ENCODE measurements at regions not wholly inside any gene's neighbourhood (a gene's known extent, or its start where the extent isn't known, plus 50 kb on each side); places are given as distances from the start of the nearest gene placed in this dataset.

DNA sequence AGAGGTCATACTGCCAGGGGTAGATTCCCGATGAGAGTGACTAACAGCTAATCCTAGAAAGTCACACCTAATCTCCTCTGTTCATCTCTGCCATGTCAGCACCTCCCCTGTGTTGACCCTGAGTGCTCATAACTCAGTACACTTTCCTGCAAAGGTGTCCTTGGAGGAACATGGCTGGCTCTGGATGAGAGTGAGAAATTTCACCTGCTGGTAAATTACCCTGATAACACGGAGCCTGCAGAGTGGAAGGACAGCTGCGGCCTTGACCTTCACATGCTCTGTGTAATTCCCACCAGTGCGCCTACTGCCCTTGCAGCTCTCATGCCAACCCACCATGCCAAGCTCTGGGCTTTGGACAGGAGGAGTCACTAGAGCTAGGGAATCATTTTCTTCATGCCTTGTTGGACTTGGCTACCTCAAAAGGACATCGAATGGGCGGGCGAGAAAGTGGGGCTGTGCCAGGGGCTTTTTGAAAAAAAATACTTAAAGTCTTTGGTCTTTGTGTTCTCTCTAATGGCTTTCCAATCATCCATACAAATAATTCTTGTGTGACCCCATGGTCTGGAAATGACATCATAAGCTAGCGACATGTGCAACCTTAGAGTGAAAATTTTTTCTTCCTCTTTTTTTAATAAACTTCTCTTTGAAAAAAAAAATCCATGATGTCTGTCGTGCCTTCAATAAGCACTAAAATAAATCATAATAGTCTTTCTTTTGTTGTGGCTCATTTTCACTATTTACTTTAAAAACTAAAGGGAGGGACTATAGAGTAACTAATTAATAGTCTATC, 319.9 kb downstream of the MYCN start:
- Histone ChIP-seq H3K36me3 (no peaks in the 10 kb centered on the region), H3K4me1 (peaks cover 19% of the 10 kb centered on the region), H3K4me3 (ENCODE audit: low read depth, low read length) (no peak overlapping the region), H3K9me3 (peaks cover 13% of the 10 kb centered on the region), H3K27me3 (no peaks in the 10 kb centered on the region)
- TF ChIP-seq, protein P1, sequence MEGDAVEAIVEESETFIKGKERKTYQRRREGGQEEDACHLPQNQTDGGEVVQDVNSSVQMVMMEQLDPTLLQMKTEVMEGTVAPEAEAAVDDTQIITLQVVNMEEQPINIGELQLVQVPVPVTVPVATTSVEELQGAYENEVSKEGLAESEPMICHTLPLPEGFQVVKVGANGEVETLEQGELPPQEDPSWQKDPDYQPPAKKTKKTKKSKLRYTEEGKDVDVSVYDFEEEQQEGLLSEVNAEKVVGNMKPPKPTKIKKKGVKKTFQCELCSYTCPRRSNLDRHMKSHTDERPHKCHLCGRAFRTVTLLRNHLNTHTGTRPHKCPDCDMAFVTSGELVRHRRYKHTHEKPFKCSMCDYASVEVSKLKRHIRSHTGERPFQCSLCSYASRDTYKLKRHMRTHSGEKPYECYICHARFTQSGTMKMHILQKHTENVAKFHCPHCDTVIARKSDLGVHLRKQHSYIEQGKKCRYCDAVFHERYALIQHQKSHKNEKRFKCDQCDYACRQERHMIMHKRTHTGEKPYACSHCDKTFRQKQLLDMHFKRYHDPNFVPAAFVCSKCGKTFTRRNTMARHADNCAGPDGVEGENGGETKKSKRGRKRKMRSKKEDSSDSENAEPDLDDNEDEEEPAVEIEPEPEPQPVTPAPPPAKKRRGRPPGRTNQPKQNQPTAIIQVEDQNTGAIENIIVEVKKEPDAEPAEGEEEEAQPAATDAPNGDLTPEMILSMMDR (IDR thresholded peaks at IDR 0.05; ENCODE audit: low read depth, low read length), result no peak
- DNase-seq, result peak; percentile 100

DNA sequence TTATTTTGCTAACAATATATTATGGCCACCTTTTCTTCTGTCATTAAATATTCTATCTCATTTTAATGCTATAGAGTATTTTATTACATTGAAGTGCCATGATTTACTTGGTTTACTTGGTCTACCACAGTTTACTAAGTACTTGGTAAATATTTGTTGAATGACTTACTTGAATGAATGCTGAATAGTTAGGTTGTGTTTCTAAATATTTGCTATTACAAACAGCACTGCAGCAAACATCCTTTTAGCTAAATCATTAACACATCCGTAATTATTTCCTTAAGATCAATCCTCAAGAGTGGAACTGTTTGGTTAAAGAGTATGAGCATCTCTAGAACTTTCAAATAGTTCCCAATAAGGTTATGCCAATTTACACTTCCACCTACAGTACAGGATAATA, 318.7 kb downstream of the MYCN start:
- Histone ChIP-seq H3K4me1 (peaks cover 19% of the 10 kb centered on the region), H3K9me3 (peaks cover 25% of the 10 kb centered on the region), H3K4me3 (ENCODE audit: low read depth, low read length) (no peak overlapping the region), H3K27me3 (no peaks in the 10 kb centered on the region), H3K36me3 (no peaks in the 10 kb centered on the region)
- no peak for DNase-seq
- TF ChIP-seq, protein P1 (IDR thresholded peaks at IDR 0.05; ENCODE audit: low read depth, low read length), result no peak

DNA sequence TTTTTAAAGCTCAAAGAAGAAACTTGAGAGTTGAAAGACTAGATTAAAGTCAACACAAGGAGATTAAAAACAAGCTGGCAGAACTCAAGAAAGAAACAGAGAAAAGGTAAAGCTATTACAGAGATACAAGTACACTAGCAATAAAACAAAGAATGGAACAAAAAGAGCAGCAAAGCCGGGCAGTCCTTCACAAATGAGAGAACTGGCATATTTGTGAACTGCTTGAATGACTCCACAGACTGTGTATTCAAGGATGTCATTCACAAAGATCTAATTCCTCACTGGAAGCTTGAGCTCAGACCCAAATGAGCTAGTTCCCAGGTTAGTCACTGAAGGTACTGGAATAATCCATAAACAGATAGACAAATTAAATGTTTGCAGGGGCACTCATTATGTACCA, 318.0 kb downstream of the MYCN start:
- no peak overlapping the region for H3K4me3 ChIP-seq (ENCODE audit: low read depth, low read length)
- peak; percentile 84 for DNase-seq
- no peaks in the 10 kb centered on the region for H3K27me3 ChIP-seq
- H3K4me1 ChIP-seq, result peaks cover 19% of the 10 kb centered on the region
- TF ChIP-seq, protein P1 (IDR thresholded peaks at IDR 0.05; ENCODE audit: low read depth, low read length), result no peak
- H3K9me3 ChIP-seq, result peaks cover 24% of the 10 kb centered on the region
- no peaks in the 10 kb centered on the region for H3K36me3 ChIP-seq

DNA sequence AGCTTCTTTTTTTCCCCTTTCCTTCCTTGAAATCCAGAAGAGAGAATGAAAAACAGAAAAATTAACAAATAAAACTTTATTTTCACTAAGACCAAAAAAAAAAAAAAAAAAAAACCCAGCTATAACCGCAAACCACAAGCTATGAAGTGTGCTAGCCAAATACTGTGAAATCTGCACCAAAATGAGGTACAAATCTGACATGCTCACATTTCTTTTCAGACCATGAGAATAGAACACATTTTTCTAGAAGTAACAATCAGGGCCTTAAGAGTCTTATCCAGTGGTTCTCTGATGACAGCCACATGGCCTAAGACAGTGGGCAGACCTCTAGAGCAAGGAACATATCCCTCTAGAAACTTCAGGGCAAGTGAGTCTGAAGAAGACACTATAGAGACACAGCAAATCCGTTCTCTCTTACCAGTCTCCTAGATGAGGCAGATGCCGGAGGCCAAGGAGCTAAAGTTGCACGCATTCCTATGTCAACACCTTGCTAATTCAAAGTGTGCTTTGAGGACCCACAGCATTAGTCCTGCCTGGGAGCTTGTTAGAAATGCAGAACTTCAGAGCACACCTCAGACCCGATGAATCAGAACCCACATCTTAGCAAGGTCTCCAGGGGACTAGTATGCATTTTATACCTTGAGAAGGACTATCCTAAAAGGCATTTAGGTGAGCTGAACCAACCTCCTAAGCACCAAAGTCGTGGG, 317.1 kb downstream of the MYCN start:
- peaks cover 20% of the 10 kb centered on the region for H3K9me3 ChIP-seq
- peaks cover 19% of the 10 kb centered on the region for H3K4me1 ChIP-seq
- no peaks in the 10 kb centered on the region for H3K27me3 ChIP-seq
- DNase-seq, result peak; percentile 96
- TF ChIP-seq, protein P1 (IDR thresholded peaks at IDR 0.05; ENCODE audit: low read depth, low read length), result no peak
- H3K4me3 ChIP-seq (ENCODE audit: low read depth, low read length), result no peak overlapping the region
- no peaks in the 10 kb centered on the region for H3K36me3 ChIP-seq

DNA sequence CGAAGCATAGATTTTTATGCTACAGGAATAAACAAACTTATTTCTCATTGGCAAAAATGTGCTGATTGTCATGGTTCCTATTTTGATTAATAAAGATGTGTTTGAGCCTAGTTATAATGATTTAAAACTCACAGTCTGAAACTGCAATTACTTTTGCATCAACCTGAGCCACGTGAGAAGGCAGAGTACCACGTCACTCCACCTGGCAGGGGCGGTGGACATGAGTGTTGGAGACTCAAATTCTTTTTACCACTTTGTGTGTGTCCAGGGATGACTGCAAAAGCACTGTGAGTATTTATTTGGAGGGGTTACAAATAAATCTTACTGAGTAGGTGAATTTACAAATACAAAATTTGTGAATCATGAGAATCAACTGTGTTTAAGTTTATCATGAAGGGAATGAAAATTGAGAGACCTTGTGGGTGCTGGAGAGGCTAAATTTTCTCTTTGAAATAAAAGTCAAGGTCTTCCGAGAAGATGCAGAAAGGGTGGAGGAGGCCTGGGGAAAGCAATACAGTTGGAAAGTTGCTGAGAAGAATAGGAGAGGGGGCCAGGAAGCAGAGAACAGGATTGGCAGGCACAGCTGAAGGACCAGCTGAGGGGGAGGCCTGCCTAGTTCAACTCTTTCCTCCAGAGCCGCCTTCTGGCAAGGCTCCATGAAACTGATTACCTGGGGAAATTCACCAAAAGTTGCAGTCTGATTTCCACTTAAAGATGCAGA, 316.4 kb downstream of the MYCN start:
- H3K27me3 ChIP-seq, result no peaks in the 10 kb centered on the region
- no peaks in the 10 kb centered on the region for H3K36me3 ChIP-seq
- TF ChIP-seq, protein P1 (IDR thresholded peaks at IDR 0.05; ENCODE audit: low read depth, low read length), result no peak
- H3K9me3 ChIP-seq, result peaks cover 20% of the 10 kb centered on the region
- DNase-seq, result peak; percentile 100
- H3K4me1 ChIP-seq, result peaks cover 20% of the 10 kb centered on the region
- no peak overlapping the region for H3K4me3 ChIP-seq (ENCODE audit: low read depth, low read length)
